ENCODE measurements at regions not wholly inside any gene's neighbourhood (a gene's known extent, or its start where the extent isn't known, plus 50 kb on each side); places are given as distances from the start of the nearest gene placed in this dataset.

- TF ChIP-seq EP300 (IDR thresholded peaks at IDR 0.05), result no peak
- no peak for TF ChIP-seq CTCF (IDR thresholded peaks at IDR 0.05)
These were observed 211.0 kb downstream of the CYRIA start for GRCh38 chr2:16454621-16455020.

All from sigmoid colon (tissue), 4 donors.